Heart left ventricle (tissue), 16 donors: ENCODE measurements at regions not wholly inside any gene's neighbourhood (a gene's known extent, or its start where the extent isn't known, plus 50 kb on each side); places are given as distances from the start of the nearest gene placed in this dataset.

Experiments
- ATAC-seq, 4 donors: fragments of 200-7000 bp; cut with Tn5 transposase; one replicate each; pipeline ENCODE4 v1.9.1; 2020 to 2022; ENCODE audit warnings: moderate library complexity in 4 of 4, mild to moderate bottlenecking in 3 of 4, moderate number of reproducible peaks in 1 of 4
- DNase-seq, 5 donors: peaks; one replicate each; pipeline ENCODE4 v3.0.0-alpha.2; 2020
- H3K27ac ChIP-seq, 12 donors: fragments of 200-600 bp; sonication (generic) in 4 of 12; one replicate each; pipeline versions ENCODE4 v1.5.0 to v1.8.0; 2016 to 2022; ENCODE audit warnings: mild to moderate bottlenecking in 2 of 12
- H3K27me3 ChIP-seq, 9 donors: fragments of 200-600 bp; sonication (generic) in 2 of 9; one replicate each; pipeline versions ENCODE4 v1.5.1 to v1.8.0; 2016 to 2022; ENCODE audit warnings: mild to moderate bottlenecking in 3 of 9
- H3K36me3 ChIP-seq, 9 donors: fragments of 200-600 bp; sonication (generic) in 2 of 9; one replicate each; pipeline versions ENCODE4 v1.5.0 to v1.8.0; 2018 to 2022; ENCODE audit warnings: mild to moderate bottlenecking in 2 of 9
- H3K4me1 ChIP-seq, 12 donors: fragments of 200-600 bp; sonication (generic) in 4 of 12; one replicate each; pipeline versions ENCODE4 v1.5.0 to v1.8.0; 2016 to 2022; ENCODE audit warnings: mild to moderate bottlenecking in 3 of 12
- H3K4me3 ChIP-seq, 12 donors: fragments of 200-600 bp; sonication (generic) in 4 of 12; one replicate each; pipeline versions ENCODE4 v1.5.0 to v1.8.0; 2017 to 2022; ENCODE audit warnings: mild to moderate bottlenecking in 9 of 12, moderate library complexity in 4 of 12
- H3K9me3 ChIP-seq, 12 donors: fragments of 200-600 bp; sonication (generic) in 4 of 12; one replicate each; pipeline versions ENCODE4 v1.5.0 to v1.8.0; 2016 to 2022; ENCODE audit warnings: mild to moderate bottlenecking in 1 of 12
- POLR2A ChIP-seq, 2 donors: fragments of 450-650 bp; IDR thresholded peaks; one replicate each; pipeline ENCODE4 v1.6.1; 2017; ENCODE audit warnings: antibody characterized with exemption in 2 of 2, mild to moderate bottlenecking in 2 of 2, moderate library complexity in 2 of 2
- WGBS, 4 donors: extraction: QIAGEN DNeasy Blood & Tissue Kit in 2 of 4; methylation state at CpG; one replicate each; pipeline versions ENCODE4 v1.1.5 to v1.1.7; 2013 to 2018; 5-methylcytosine and 5-hydroxymethylcytosine counted together
- intact Hi-C, 10 donors: fragments of 100-400 bp; cut with DNase I; formaldehyde crosslinking; loops; one replicate each; pipeline versions ENCODE4 v1.11.1 to v1.14.2; 2022
- TF ChIP-seq, protein P1 (sequence below), 12 donors: fragments of 200-600 bp; sonication (generic) in 4 of 12; IDR thresholded peaks; one replicate each; pipeline versions ENCODE4 v1.5.0 to v1.8.0; 2018 to 2022; ENCODE audit warnings: antibody characterized with exemption in 12 of 12, mild to moderate bottlenecking in 5 of 12
- donor health status: ischemic (EF 13 %, LVEDD 7.1; RV severe dilation, severe dysfunction).
- donor health status: healthy with polysubstance abuse.
- donor health status: DM: no; HTN: yes; CAD: no.
- donor health status: DM: no; HTN: no; CAD: no.
- donor health status: ischemic (EF 25% LVEDD 6.9; RV normal size, moderate dysfunction).
- donor health status: ischemic (EF 25% LVEDD 5.7; RV mildly dilated, moderate dysfunction).
- donor health status: healthy.
- donor health status: DM: yes; HTN: yes; CAD: no.
- donor health status: ischemic (EF 35%, LVEDD 5.7; RV mildly dilated, moderate dysfunction).
- donor health status: nonischemic (EF 11% LVEDD 7.7; RV severe dilation, severe dysfunction).
- donor health status: DM: yes; HTN: yes; CAD: no.
- donor health status: PGD.
- donor health status: ischemic (EF 29% LVEDD 5.4; RV normal size, mild dysfunction).
- donor health status: nonischemic (EF 23%, LVEDD 6.1; RV moderate dilation, normal function).

DNA sequence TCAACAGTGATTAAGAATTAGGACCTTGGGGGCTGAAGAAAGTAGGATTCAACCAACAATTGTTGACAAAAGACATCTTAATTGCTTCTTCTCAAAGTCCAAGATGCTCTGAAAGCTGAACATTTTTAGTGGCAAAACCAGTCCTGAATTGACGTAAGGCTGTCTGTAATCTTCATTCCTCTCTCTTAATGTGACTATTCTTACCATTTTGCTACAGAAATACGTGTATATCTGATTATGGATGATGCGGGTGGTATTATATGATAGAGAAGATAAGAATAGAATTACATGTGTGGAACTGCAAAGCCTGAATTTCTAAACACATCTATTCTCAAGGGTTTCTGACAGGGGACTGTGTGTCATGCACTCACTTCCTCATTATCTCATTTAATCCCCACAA is 130.3 kb upstream of the SASH1 start:
- no peak overlapping the region for H3K4me3 ChIP-seq
- no peaks in the 10 kb centered on the region for H3K36me3 ChIP-seq
- TF ChIP-seq POLR2A (IDR thresholded peaks at IDR 0.05) = no peak
- TF ChIP-seq, protein P1, sequence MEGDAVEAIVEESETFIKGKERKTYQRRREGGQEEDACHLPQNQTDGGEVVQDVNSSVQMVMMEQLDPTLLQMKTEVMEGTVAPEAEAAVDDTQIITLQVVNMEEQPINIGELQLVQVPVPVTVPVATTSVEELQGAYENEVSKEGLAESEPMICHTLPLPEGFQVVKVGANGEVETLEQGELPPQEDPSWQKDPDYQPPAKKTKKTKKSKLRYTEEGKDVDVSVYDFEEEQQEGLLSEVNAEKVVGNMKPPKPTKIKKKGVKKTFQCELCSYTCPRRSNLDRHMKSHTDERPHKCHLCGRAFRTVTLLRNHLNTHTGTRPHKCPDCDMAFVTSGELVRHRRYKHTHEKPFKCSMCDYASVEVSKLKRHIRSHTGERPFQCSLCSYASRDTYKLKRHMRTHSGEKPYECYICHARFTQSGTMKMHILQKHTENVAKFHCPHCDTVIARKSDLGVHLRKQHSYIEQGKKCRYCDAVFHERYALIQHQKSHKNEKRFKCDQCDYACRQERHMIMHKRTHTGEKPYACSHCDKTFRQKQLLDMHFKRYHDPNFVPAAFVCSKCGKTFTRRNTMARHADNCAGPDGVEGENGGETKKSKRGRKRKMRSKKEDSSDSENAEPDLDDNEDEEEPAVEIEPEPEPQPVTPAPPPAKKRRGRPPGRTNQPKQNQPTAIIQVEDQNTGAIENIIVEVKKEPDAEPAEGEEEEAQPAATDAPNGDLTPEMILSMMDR (IDR thresholded peaks at IDR 0.05) = no peak
- DNase-seq (no peak), ATAC-seq (no peak)
- H3K9me3 ChIP-seq = no peaks in the 10 kb centered on the region
- intact Hi-C loops = no loop called here
- peaks cover 0 to 9% (median 0%) of the 10 kb centered on the region in 9 donors for H3K27me3 ChIP-seq
- 73 to 84% (median 79%) methylated on average over 3 of the region's 3 CpGs for WGBS, 4 donors
- H3K4me1 ChIP-seq = no peaks in the 10 kb centered on the region
- no peak overlapping the region for H3K27ac ChIP-seq

- Histone ChIP-seq H3K27me3 (peaks cover 0 to 4% (median 0%) of the 10 kb centered on the region in 9 donors), H3K9me3 (no peaks in the 10 kb centered on the region), H3K36me3 (no peaks in the 10 kb centered on the region), H3K27ac (no peak overlapping the region), H3K4me1 (peaks cover 0 to 8% (median 0%) of the 10 kb centered on the region in 12 donors), H3K4me3 (no peak overlapping the region)
- intact Hi-C loops = no loop called here
- DNase-seq (no peak), ATAC-seq (no peak)
- TF ChIP-seq POLR2A (IDR thresholded peaks at IDR 0.05) = no peak
- TF ChIP-seq, protein P1 (IDR thresholded peaks at IDR 0.05) = no peak
- WGBS, 4 donors = 77 to 82% (median 77%) methylated on average over 3 of the region's 3 CpGs
Observed at GRCh38 chr6:148213366-148213765, 129.3 kb upstream of the SASH1 start.

GRCh38 chr6:148214667-148215066 is 128.0 kb upstream of the SASH1 start:
- intact Hi-C loops = no loop called here
- WGBS, 4 donors = 93 to 96% (median 94%) methylated on average over 5 of the region's 5 CpGs
- ATAC-seq (no peak), DNase-seq (no peak)
- Histone ChIP-seq H3K4me1 (peaks cover 0 to 15% (median 2%) of the 10 kb centered on the region in 12 donors), H3K36me3 (no peaks in the 10 kb centered on the region), H3K27me3 (no peaks in the 10 kb centered on the region), H3K4me3 (no peak overlapping the region), H3K9me3 (no peaks in the 10 kb centered on the region), H3K27ac (no peak overlapping the region)
- no peak for TF ChIP-seq POLR2A (IDR thresholded peaks at IDR 0.05)
- TF ChIP-seq, protein P1 (IDR thresholded peaks at IDR 0.05) = no peak

GRCh38 chr6:148217051-148217450 is 125.6 kb upstream of the SASH1 start:
- DNase-seq (no peak), ATAC-seq (no peak)
- intact Hi-C loops = no loop called here
- WGBS, 4 donors = 93 to 94% (median 93%) methylated on average over 4 of the region's 4 CpGs
- Histone ChIP-seq H3K36me3 (no peaks in the 10 kb centered on the region), H3K27me3 (no peaks in the 10 kb centered on the region), H3K4me1 (peaks cover 0 to 15% (median 2%) of the 10 kb centered on the region in 12 donors), H3K27ac (no peak overlapping the region), H3K4me3 (no peak overlapping the region), H3K9me3 (no peaks in the 10 kb centered on the region)
- TF ChIP-seq, protein P1 (IDR thresholded peaks at IDR 0.05) = no peak
- TF ChIP-seq POLR2A (IDR thresholded peaks at IDR 0.05) = no peak
